Aorta (tissue), 5 donors: ENCODE measurements at regions not wholly inside any gene's neighbourhood (a gene's known extent, or its start where the extent isn't known, plus 50 kb on each side); places are given as distances from the start of the nearest gene placed in this dataset.

ENCODE experiments used
- ATAC-seq: fragments of 200-7000 bp; cut with Tn5 transposase; one replicate; pipeline ENCODE4 v1.9.1; 2022; ENCODE audit warnings: moderate library complexity; ENCODE audit not compliant: low FRiP score
- DNase-seq, 2 donors: peaks; one replicate each; pipeline ENCODE4 v3.0.0-alpha.2; 2020
- H3K27ac ChIP-seq, 2 donors: one replicate each; pipeline ENCODE4 v1.5.1; 2013; ENCODE audit warnings: low read length in 2 of 2, mild to moderate bottlenecking in 2 of 2, moderate library complexity in 2 of 2, control low read depth in 1 of 2, inconsistent platforms in 1 of 2, low read depth in 1 of 2
- H3K27me3 ChIP-seq, 2 donors: one replicate each; pipeline ENCODE4 v1.6.1; 2013; ENCODE audit warnings: control low read depth in 1 of 2, low read length in 1 of 2, mild to moderate bottlenecking in 1 of 2, moderate library complexity in 1 of 2; ENCODE audit not compliant: insufficient read depth in 2 of 2, control insufficient read depth in 1 of 2
- H3K36me3 ChIP-seq, 2 donors: one replicate each; pipeline ENCODE4 v1.6.1; 2013; ENCODE audit warnings: control low read depth in 1 of 2, low read length in 1 of 2, mild to moderate bottlenecking in 1 of 2; ENCODE audit not compliant: insufficient read depth in 2 of 2, control insufficient read depth in 1 of 2
- H3K4me1 ChIP-seq, 2 donors: one replicate each; pipeline ENCODE4 v1.6.1; 2013; ENCODE audit warnings: low read length in 2 of 2, control low read depth in 1 of 2, mild to moderate bottlenecking in 1 of 2, moderate library complexity in 1 of 2; ENCODE audit not compliant: insufficient read depth in 2 of 2, control insufficient read depth in 1 of 2
- H3K4me3 ChIP-seq, 2 donors: one replicate each; pipeline ENCODE4 v1.5.1; 2013; ENCODE audit warnings: low read length in 2 of 2, control low read depth in 1 of 2, mild to moderate bottlenecking in 1 of 2
- H3K9me3 ChIP-seq: one replicate; pipeline ENCODE4 v1.6.1; 2013; ENCODE audit warnings: mild to moderate bottlenecking, low read length; ENCODE audit not compliant: control insufficient read depth
- WGBS, 2 donors: extraction: QIAGEN DNeasy Blood & Tissue Kit; methylation state at CpG; one replicate each; pipeline ENCODE4 v1.1.7; 2013; 5-methylcytosine and 5-hydroxymethylcytosine counted together
- intact Hi-C, 2 donors: fragments of 100-400 bp; cut with DNase I; formaldehyde crosslinking; loops; one replicate each; pipeline versions ENCODE4 v1.14.2 to v1.15.0; 2022
- donor health status: healthy with polysubstance abuse.
- donor health status: Bipolar disorder and iron deficiency.
- donor health status: DM: no; HTN: no; CAD: no.
- donor health status: DM: no; HTN: no; CAD: no.
- donor health status: DM: yes; HTN: yes; CAD: no.

DNA sequence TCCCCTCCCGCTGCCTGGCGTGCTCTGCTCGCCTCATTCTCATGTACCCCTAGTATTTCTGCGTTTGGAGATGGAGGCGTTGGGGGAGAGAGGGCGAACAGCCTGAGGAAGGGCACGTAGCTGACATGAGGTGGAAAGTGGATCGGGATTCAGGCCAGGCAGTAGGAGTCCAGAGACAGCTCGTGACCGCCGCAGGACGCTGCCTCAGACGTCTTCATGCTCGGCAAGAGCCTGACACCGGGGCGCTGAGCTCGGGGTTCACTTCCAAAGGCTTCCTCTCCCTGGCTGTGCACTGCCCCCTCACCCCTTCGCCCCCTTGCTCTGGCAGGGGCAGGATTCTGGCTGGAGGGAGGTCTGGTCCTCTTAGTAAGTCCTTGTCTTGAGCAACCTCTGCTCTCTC is 374.4 kb upstream of the MKI67 start:
- no peaks in the 10 kb centered on the region for H3K9me3 ChIP-seq
- no peaks in the 10 kb centered on the region for H3K36me3 ChIP-seq
- DNase-seq: no peak
- no peaks in the 10 kb centered on the region for H3K4me1 ChIP-seq
- no peak overlapping the region for H3K27ac ChIP-seq
- no peaks in the 10 kb centered on the region for H3K27me3 ChIP-seq
- no peak overlapping the region for H3K4me3 ChIP-seq
- ATAC-seq: no peak
- 93% methylated on average over 18 of the region's 18 CpGs for WGBS, 2 donors
- intact Hi-C loops: no loop called here

DNA sequence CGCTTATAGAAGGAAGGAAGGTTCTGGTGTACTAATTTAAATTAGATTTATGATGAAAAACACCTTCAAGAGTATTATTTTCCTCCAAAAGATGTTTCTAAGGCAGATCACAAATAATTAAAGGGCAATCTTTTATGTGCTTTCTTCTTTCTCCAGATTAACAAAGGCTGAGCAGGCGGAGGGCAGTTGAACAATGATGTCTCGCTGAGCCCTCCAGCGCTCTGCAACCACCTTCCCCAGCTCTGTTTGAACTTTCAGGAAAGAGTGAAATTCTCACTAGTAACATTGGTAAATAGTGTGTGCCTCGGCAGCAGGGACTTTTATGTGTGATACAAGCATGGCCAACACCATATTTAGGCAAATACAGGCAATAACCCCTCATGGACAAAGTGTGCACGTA is 379.1 kb upstream of the MKI67 start:
- Histone ChIP-seq H3K36me3 (no peaks in the 10 kb centered on the region), H3K27ac (no peak overlapping the region), H3K4me1 (no peaks in the 10 kb centered on the region), H3K27me3 (no peaks in the 10 kb centered on the region), H3K4me3 (no peak overlapping the region), H3K9me3 (no peaks in the 10 kb centered on the region)
- WGBS, 2 donors: 77 to 78% methylated on average over 6 of the region's 6 CpGs
- no peak for ATAC-seq
- no peak for DNase-seq
- intact Hi-C loops: no loop called here

DNA sequence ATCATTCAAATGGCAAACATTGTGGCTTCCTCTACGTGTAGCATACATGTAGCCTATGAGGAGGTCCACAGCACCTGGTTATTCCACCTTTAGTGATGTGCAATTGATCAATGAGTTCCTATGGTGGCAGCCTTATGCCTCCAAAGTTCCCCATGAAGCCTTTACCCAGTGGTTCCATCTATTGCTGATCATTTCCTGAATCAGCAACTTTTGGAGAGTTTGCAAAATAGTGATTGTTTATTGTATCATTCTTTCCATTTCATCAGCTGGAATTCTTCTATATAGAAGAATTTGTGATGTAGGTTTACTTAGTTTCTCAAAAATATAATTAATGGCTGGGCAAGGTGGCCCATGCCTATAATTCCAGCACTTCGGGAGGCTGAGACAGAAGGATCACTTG is 380.2 kb upstream of the MKI67 start:
- DNase-seq (no peak), ATAC-seq (no peak)
- Histone ChIP-seq H3K4me1 (no peaks in the 10 kb centered on the region), H3K27ac (no peak overlapping the region), H3K9me3 (no peaks in the 10 kb centered on the region), H3K4me3 (no peak overlapping the region), H3K36me3 (no peaks in the 10 kb centered on the region), H3K27me3 (no peaks in the 10 kb centered on the region)
- WGBS, 2 donors: 79 to 85% methylated on average over 2 of the region's 2 CpGs
- intact Hi-C loops: no loop called here

DNA sequence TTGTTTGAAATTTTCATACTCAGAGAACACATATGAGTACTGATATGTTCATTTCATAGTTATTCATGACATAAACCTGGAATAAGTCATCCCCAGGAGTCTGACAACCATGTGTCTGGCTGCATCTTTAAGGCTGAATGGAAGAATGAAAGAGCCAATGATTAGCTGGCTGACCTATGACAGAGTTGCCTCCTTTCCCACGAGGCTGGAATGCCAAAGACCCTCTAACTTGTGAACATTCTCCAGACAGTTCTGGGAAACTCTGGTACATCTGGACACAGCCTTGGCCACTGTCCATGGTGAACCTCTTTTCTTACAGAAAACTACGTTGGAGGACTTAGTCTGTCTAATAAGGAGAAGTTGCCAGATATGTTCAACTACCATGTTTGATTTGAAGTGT is 380.8 kb upstream of the MKI67 start:
- intact Hi-C loops: no loop called here
- DNase-seq: no peak
- WGBS, 2 donors: 54% methylated on average over 2 of the region's 2 CpGs

DNA sequence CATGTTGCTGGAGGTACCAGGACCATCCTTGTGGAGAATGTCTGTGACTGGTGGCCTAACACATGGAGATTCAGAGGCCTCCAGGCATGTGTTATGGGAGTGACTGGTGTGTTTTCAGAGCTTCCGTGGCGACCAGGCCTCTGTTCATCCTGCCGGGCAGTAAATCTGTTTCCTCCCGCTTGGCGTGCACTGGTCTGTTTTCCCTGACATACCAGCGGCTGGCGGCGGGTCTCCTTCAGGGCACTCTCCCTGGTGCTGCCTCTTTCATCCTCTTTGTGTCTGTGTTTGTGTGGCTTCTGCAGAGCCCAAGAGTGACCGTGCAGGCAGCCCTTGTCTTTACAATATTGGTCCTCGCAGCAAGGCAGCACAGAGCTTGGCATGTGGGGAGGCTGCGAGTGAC is 385.1 kb upstream of the MKI67 start:
- H3K4me3 ChIP-seq: no peak overlapping the region
- no peaks in the 10 kb centered on the region for H3K9me3 ChIP-seq
- ATAC-seq: no peak
- H3K27ac ChIP-seq: no peak overlapping the region
- no peaks in the 10 kb centered on the region for H3K4me1 ChIP-seq
- no peaks in the 10 kb centered on the region for H3K36me3 ChIP-seq
- intact Hi-C loops: no loop called here
- DNase-seq: no peak
- no peaks in the 10 kb centered on the region for H3K27me3 ChIP-seq
- 56 to 57% methylated on average over 11 of the region's 11 CpGs for WGBS, 2 donors

More for the DNA sequence above, 380.8 kb upstream of the MKI67 start:
- Histone ChIP-seq H3K4me1 (no peaks in the 10 kb centered on the region), H3K27ac (no peak overlapping the region), H3K4me3 (no peak overlapping the region), H3K36me3 (no peaks in the 10 kb centered on the region), H3K9me3 (no peaks in the 10 kb centered on the region), H3K27me3 (no peaks in the 10 kb centered on the region)
- ATAC-seq: no peak

DNA sequence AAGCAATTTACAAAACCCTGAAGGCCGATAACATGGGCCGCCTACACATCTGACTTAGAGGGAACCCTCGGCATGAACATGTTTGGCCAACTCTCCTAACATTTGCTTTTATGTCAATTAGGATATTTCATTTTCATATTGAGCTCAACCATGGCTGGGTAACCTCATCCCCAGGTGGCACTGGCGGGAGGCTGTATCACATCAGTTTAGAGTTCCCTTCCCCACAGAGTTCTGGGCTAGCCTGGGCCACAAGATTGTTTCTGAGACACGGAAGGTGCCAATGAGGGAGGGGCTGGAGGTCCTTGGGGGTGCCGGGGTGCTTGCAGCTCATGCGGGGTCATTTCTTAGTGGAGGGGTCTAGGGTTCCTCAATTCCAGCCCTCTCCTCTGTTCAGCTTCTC is 386.5 kb upstream of the MKI67 start:
- ATAC-seq: no peak

DNA sequence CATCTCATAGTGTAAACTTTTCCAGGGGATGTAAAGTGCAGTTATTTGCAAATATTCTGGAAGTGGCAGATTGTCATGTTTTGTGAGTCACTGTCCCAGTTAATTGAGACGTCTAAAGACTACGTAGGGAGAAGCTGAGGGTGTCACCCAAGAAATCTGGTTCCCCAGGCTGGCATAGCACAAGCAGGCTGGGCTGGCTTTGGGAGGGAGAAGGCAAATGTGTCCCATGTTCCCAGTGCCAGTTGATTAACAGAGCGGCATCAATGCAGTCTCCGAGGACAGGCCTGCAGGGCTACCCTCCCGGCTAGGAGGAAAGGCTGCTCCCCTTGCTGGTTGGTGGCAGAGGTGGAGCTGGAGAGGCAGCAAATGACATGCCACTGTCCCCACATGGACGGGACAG is 388.3 kb upstream of the MKI67 start:
- Histone ChIP-seq H3K4me3 (no peak overlapping the region), H3K4me1 (no peaks in the 10 kb centered on the region), H3K36me3 (no peaks in the 10 kb centered on the region), H3K9me3 (no peaks in the 10 kb centered on the region), H3K27ac (no peak overlapping the region), H3K27me3 (no peaks in the 10 kb centered on the region)
- no peak for DNase-seq
- no peak for ATAC-seq
- WGBS, 2 donors: 73 to 76% methylated on average over 6 of the region's 6 CpGs
- intact Hi-C loops: no loop called here

More for the DNA sequence above, 386.5 kb upstream of the MKI67 start:
- no peak overlapping the region for H3K4me3 ChIP-seq
- H3K9me3 ChIP-seq: no peaks in the 10 kb centered on the region
- no peaks in the 10 kb centered on the region for H3K27me3 ChIP-seq
- no peak for DNase-seq
- H3K4me1 ChIP-seq: no peaks in the 10 kb centered on the region
- H3K27ac ChIP-seq: no peak overlapping the region
- H3K36me3 ChIP-seq: no peaks in the 10 kb centered on the region
- 94 to 98% methylated on average over 7 of the region's 7 CpGs for WGBS, 2 donors
- intact Hi-C loops: no loop called here

DNA sequence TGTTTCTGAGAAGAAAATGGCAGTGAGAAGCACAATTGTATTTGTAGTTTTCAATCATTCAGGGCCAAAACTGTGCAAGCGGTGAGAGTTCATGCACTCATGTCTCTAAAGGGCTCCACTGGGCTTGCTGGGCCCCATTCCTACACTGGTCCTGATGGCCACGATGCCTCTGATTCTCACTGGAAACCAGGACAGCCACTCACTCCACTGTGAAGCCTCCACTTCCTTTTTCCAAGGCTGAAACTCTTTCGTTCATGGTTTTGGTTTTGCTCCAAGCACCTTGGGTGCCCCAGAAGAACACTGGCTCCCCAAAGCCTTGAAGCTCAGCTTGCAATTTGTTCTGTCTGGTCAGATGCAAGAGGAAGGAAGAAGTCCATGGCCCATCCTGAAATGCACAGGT is 390.0 kb upstream of the MKI67 start:
- intact Hi-C loops: no loop called here
- no peaks in the 10 kb centered on the region for H3K4me1 ChIP-seq
- ATAC-seq (no peak), DNase-seq (no peak)
- H3K9me3 ChIP-seq: no peaks in the 10 kb centered on the region
- no peak overlapping the region for H3K4me3 ChIP-seq
- no peaks in the 10 kb centered on the region for H3K36me3 ChIP-seq
- H3K27ac ChIP-seq: no peak overlapping the region
- WGBS, 2 donors: 75 to 88% methylated on average over 3 of the region's 3 CpGs
- H3K27me3 ChIP-seq: no peaks in the 10 kb centered on the region

DNA sequence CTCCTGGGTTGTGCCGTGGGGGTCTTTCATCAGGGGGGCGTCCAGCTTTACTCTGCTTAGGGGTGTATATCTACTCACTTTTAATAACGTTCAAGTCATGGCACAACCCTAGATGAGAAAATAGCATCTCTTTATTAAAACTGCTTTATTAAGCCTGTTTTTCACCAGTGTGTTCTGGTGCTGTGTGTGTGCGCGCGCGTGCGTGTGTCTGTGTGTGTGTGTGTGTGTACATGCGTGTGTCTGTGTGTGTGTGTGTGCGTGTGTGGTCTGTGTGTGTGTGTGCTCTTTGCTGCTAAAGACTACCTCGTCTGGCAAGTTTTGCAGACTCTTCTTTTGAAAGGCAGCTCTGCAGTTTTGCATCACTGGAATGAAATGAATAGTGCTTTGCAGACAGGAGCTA is 390.9 kb upstream of the MKI67 start:
- Histone ChIP-seq H3K4me1 (no peaks in the 10 kb centered on the region), H3K27ac (no peak overlapping the region), H3K27me3 (no peaks in the 10 kb centered on the region), H3K4me3 (no peak overlapping the region), H3K36me3 (no peaks in the 10 kb centered on the region), H3K9me3 (no peaks in the 10 kb centered on the region)
- DNase-seq: no peak
- intact Hi-C loops: no loop called here
- no peak for ATAC-seq
- 77 to 82% methylated on average over 11 of the region's 11 CpGs for WGBS, 2 donors
